Prostate gland (tissue), 2 donors: ENCODE measurements at regions not wholly inside any gene's neighbourhood (a gene's known extent, or its start where the extent isn't known, plus 50 kb on each side); places are given as distances from the start of the nearest gene placed in this dataset.

Source experiments
- DNase-seq: peaks from one replicate; pipeline ENCODE4 v3.0.0-alpha.2; 2019; ENCODE audit warnings: low spot score
- H3K27ac ChIP-seq, 2 donors: fragments of 200-600 bp; sonication (generic); 2 replicates each; pipeline ENCODE4 v1.5.1; 2017 to 2019
- H3K27me3 ChIP-seq: fragments of 200-600 bp; sonication (generic); replicated peaks from 2 replicates; pipeline ENCODE4 v1.5.1; 2019; ENCODE audit not compliant: insufficient read depth
- H3K36me3 ChIP-seq, 2 donors: fragments of 200-600 bp; sonication (generic); 1 replicate in 1 of 2; 2 replicates in 1 of 2; pipeline versions ENCODE4 v1.5.1 to v1.8.1; 2017 to 2019
- H3K4me1 ChIP-seq: fragments of 200-600 bp; sonication (generic); replicated peaks from 2 replicates; pipeline ENCODE4 v1.5.1; 2019
- H3K4me3 ChIP-seq, 2 donors: fragments of 200-600 bp; sonication (generic); 2 replicates each; pipeline ENCODE4 v1.5.1; 2017 to 2019
- H3K9me3 ChIP-seq: fragments of 200-600 bp; sonication (generic); 2 replicates; pipeline ENCODE4 v1.5.1; 2017
- POLR2A ChIP-seq: fragments of 450-650 bp; IDR thresholded peaks from one replicate; pipeline ENCODE4 v1.6.1; 2016; ENCODE audit warnings: antibody characterized with exemption, mild to moderate bottlenecking
- POLR2AphosphoS5 ChIP-seq: sonication (generic); formaldehyde crosslinking; IDR thresholded peaks from one replicate; pipeline ENCODE4 v1.6.1; 2017; ENCODE audit warnings: antibody characterized with exemption
- WGBS: methylation state at CpG from one replicate; pipeline ENCODE4 v1.1.5; 2018; 5-methylcytosine and 5-hydroxymethylcytosine counted together
- intact Hi-C: fragments of 100-400 bp; cut with DNase I; formaldehyde crosslinking; loops from one replicate; pipeline ENCODE4 v1.14.2; 2022
- TF ChIP-seq, protein P1 (sequence below), 4 experiments: fragments of 200-600 bp in 2 of 4; fragments of 450-650 bp in 2 of 4; sonication (generic) in 2 of 4; IDR thresholded peaks; 1 replicate in 3 of 4; 2 replicates in 1 of 4; pipeline ENCODE4 v1.5.1; 2016 to 2019; ENCODE audit warnings: antibody characterized with exemption in 4 of 4, mild to moderate bottlenecking in 2 of 4, moderate library complexity in 2 of 4

DNA sequence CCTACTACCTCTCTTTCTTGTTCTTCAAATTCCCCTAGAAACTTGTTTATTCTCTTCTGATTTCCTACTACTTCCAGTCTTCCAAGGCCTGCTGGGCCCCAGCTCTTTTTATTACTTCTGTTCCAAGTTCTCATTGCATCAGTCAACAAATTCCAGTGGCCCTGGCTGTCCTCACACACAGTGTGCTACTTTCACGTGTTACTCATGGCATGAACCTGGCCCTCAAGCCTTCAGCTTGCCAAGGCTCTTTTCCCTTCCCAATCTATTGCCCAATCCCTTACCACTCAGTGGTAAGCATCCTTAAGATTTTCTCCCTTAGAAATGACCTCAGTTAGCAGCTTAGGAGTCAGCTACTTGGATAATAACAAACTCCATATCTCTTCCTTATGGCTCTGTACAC lies 613.5 kb downstream of the LMO4 start:
- 45% methylated on average over 1 of the region's 1 CpG for WGBS
- H3K27ac ChIP-seq: no peak overlapping the region
- no peaks in the 10 kb centered on the region for H3K4me1 ChIP-seq
- intact Hi-C loops: no loop called here
- TF ChIP-seq POLR2A (no peak), POLR2AphosphoS5 (no peak)
- TF ChIP-seq, protein P1, sequence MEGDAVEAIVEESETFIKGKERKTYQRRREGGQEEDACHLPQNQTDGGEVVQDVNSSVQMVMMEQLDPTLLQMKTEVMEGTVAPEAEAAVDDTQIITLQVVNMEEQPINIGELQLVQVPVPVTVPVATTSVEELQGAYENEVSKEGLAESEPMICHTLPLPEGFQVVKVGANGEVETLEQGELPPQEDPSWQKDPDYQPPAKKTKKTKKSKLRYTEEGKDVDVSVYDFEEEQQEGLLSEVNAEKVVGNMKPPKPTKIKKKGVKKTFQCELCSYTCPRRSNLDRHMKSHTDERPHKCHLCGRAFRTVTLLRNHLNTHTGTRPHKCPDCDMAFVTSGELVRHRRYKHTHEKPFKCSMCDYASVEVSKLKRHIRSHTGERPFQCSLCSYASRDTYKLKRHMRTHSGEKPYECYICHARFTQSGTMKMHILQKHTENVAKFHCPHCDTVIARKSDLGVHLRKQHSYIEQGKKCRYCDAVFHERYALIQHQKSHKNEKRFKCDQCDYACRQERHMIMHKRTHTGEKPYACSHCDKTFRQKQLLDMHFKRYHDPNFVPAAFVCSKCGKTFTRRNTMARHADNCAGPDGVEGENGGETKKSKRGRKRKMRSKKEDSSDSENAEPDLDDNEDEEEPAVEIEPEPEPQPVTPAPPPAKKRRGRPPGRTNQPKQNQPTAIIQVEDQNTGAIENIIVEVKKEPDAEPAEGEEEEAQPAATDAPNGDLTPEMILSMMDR (IDR thresholded peaks at IDR 0.05): no peak
- no peaks in the 10 kb centered on the region for H3K27me3 ChIP-seq
- no peak for DNase-seq
- no peak overlapping the region for H3K4me3 ChIP-seq
- H3K36me3 ChIP-seq: no peaks in the 10 kb centered on the region
- H3K9me3 ChIP-seq: no peaks in the 10 kb centered on the region

DNA sequence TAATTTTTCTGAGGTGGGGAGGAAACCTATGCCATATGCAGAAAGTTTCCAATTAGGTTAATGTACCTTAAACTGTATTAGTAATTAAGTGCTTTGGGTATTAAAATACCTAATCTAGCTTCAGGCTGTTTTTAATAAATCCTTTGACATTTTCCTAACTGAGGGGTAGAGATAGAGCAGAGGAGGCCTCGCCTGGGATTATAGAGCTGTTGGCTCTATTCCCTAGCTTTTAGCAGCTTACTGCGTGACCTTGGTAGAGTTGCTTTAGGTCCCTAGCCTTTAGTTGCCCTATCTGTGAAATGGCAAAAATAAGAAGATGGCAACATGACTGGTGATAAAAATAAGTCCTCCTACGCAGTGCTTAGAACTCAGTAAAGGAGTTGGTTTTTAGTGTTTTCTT lies 621.0 kb downstream of the LMO4 start:
- H3K4me3 ChIP-seq: no peak overlapping the region
- WGBS: 74% methylated on average over 3 of the region's 3 CpGs
- H3K27ac ChIP-seq: no peak overlapping the region
- H3K4me1 ChIP-seq: no peaks in the 10 kb centered on the region
- no peak for DNase-seq
- TF ChIP-seq POLR2A: no peak
- intact Hi-C loops: loop anchor here (5.0 to 10.0 kb wide), 3 partner anchors 262 to 795 kb away; partner anchors contain the start of gene LMO4
- H3K27me3 ChIP-seq: no peaks in the 10 kb centered on the region
- H3K9me3 ChIP-seq: no peaks in the 10 kb centered on the region
- H3K36me3 ChIP-seq: no peaks in the 10 kb centered on the region

GRCh38 chr1:87950369-87950768 lies 621.7 kb downstream of the LMO4 start:
- no peaks in the 10 kb centered on the region for H3K9me3 ChIP-seq
- H3K27me3 ChIP-seq: no peaks in the 10 kb centered on the region
- intact Hi-C loops: loop anchor here (5.0 to 10.0 kb wide), 3 partner anchors 263 to 796 kb away; partner anchors contain the start of gene LMO4
- H3K36me3 ChIP-seq: no peaks in the 10 kb centered on the region
- no peak for DNase-seq
- 30% methylated on average over 3 of the region's 3 CpGs for WGBS
- H3K27ac ChIP-seq: no peak overlapping the region
- TF ChIP-seq, protein P1 (IDR thresholded peaks at IDR 0.05): no peak
- TF ChIP-seq POLR2A (no peak), POLR2AphosphoS5 (no peak)
- H3K4me3 ChIP-seq: no peak overlapping the region
- H3K4me1 ChIP-seq: no peaks in the 10 kb centered on the region

- 98% methylated on average over 2 of the region's 2 CpGs for WGBS
Observed at GRCh38 chr1:87951409-87951808, 622.7 kb downstream of the LMO4 start.

GRCh38 chr1:87951852-87952251 lies 623.2 kb downstream of the LMO4 start:
- H3K4me1 ChIP-seq: no peaks in the 10 kb centered on the region
- TF ChIP-seq, protein P1 (IDR thresholded peaks at IDR 0.05): no peak
- no peak for TF ChIP-seq POLR2A
- no peak for TF ChIP-seq POLR2AphosphoS5
- H3K36me3 ChIP-seq: no peaks in the 10 kb centered on the region
- DNase-seq: no peak
- 66% methylated on average over 4 of the region's 4 CpGs for WGBS
- H3K9me3 ChIP-seq: no peaks in the 10 kb centered on the region
- H3K4me3 ChIP-seq: no peak overlapping the region
- no peaks in the 10 kb centered on the region for H3K27me3 ChIP-seq
- intact Hi-C loops: loop anchor here (5.0 to 10.0 kb wide), 3 partner anchors 265 to 797 kb away; partner anchors contain the start of gene LMO4
- no peak overlapping the region for H3K27ac ChIP-seq

More at GRCh38 chr1:87951409-87951808, 622.7 kb downstream of the LMO4 start:
- Histone ChIP-seq H3K4me1 (no peaks in the 10 kb centered on the region), H3K9me3 (no peaks in the 10 kb centered on the region), H3K27me3 (no peaks in the 10 kb centered on the region), H3K4me3 (no peak overlapping the region), H3K27ac (no peak overlapping the region), H3K36me3 (no peaks in the 10 kb centered on the region)
- intact Hi-C loops: loop anchor here (5.0 to 10.0 kb wide), 3 partner anchors 264 to 797 kb away; partner anchors contain the start of gene LMO4
- TF ChIP-seq POLR2A: no peak
- TF ChIP-seq, protein P1 (IDR thresholded peaks at IDR 0.05): no peak
- no peak for TF ChIP-seq POLR2AphosphoS5
- DNase-seq: no peak
